GM23338 (cell line): ENCODE measurements at regions not wholly inside any gene's neighbourhood (a gene's known extent, or its start where the extent isn't known, plus 50 kb on each side); places are given as distances from the start of the nearest gene placed in this dataset.

Source experiments
- ATAC-seq: fragments of 200-7000 bp; cut with Tn5 transposase; 3 replicates; pipeline ENCODE4 v1.9.1; 2020
- DNase-seq: peaks from one replicate; pipeline ENCODE4 v3.0.0-alpha.2; 2015; ENCODE audit warnings: low spot score
- H2AFZ ChIP-seq: fragments of 200-600 bp; sonication (generic); 2 replicates; pipeline ENCODE4 v1.8.0; 2016; ENCODE audit warnings: antibody characterized with exemption, mild to moderate bottlenecking, moderate library complexity
- H3F3A ChIP-seq: fragments of 200-600 bp; sonication (generic); replicated peaks from 2 replicates; pipeline ENCODE4 v1.8.0; 2017; ENCODE audit warnings: antibody characterized with exemption, mixed run types, low read depth
- H3K27ac ChIP-seq: fragments of 200-600 bp; sonication (generic); 2 replicates; pipeline ENCODE4 v1.6.1; 2016; ENCODE audit warnings: low read depth
- H3K27me3 ChIP-seq: fragments of 200-600 bp; sonication (generic); 2 replicates; pipeline ENCODE4 v1.8.0; 2016; ENCODE audit warnings: mild to moderate bottlenecking, mixed run types, moderate library complexity; ENCODE audit not compliant: insufficient read depth
- H3K36me3 ChIP-seq: fragments of 200-600 bp; sonication (generic); 2 replicates; pipeline ENCODE4 v1.8.0; 2016; ENCODE audit warnings: mild to moderate bottlenecking; ENCODE audit not compliant: insufficient read depth
- H3K4me1 ChIP-seq: fragments of 200-600 bp; sonication (generic); 2 replicates; pipeline ENCODE4 v1.8.0; 2016; ENCODE audit warnings: mild to moderate bottlenecking, moderate library complexity; ENCODE audit not compliant: insufficient read depth
- H3K4me2 ChIP-seq: fragments of 200-600 bp; sonication (generic); 2 replicates; pipeline ENCODE4 v1.7.1; 2017; ENCODE audit warnings: mixed run types
- H3K4me3 ChIP-seq: fragments of 200-600 bp; sonication (generic); 2 replicates; pipeline ENCODE4 v1.6.1; 2016; ENCODE audit warnings: mixed run types
- H3K79me2 ChIP-seq: fragments of 200-600 bp; sonication (generic); replicated peaks from 2 replicates; pipeline ENCODE4 v1.8.0; 2017; ENCODE audit warnings: mild to moderate bottlenecking; ENCODE audit not compliant: insufficient read depth
- H3K9me2 ChIP-seq: fragments of 200-600 bp; sonication (generic); 2 replicates; pipeline ENCODE4 v1.8.0; 2017; ENCODE audit not compliant: insufficient read depth
- H4K20me1 ChIP-seq: fragments of 200-600 bp; sonication (generic); replicated peaks from 2 replicates; pipeline ENCODE4 v1.8.0; 2017; ENCODE audit warnings: mild to moderate bottlenecking; ENCODE audit not compliant: insufficient read depth
- H3K27ac Mint-ChIP-seq: 2 replicates; pipeline ENCODE4 v1.8.0; 2020; ENCODE audit warnings: inconsistent platforms, mild to moderate bottlenecking, moderate library complexity, mixed read lengths
- H3K27me3 Mint-ChIP-seq: 3 replicates; pipeline ENCODE4 v1.8.0; 2022; ENCODE audit warnings: low read depth, mild to moderate bottlenecking, moderate library complexity, mixed read lengths, inconsistent platforms; ENCODE audit not compliant: insufficient read depth, poor library complexity
- H3K36me3 Mint-ChIP-seq: 3 replicates; pipeline ENCODE4 v1.8.0; 2021; ENCODE audit warnings: low read depth, mild to moderate bottlenecking, inconsistent platforms, moderate library complexity, mixed read lengths
- H3K4me1 Mint-ChIP-seq: 3 replicates; pipeline ENCODE4 v1.8.0; 2020; ENCODE audit warnings: mild to moderate bottlenecking, inconsistent platforms, mixed read lengths
- H3K4me3 Mint-ChIP-seq: 3 replicates; pipeline ENCODE4 v1.8.0; 2021; ENCODE audit warnings: moderate library complexity, mild to moderate bottlenecking, inconsistent platforms, mixed read lengths
- H3K9me3 Mint-ChIP-seq: 3 replicates; pipeline ENCODE4 v1.8.0; 2020; ENCODE audit warnings: moderate library complexity, mild to moderate bottlenecking, inconsistent platforms, mixed read lengths
- CREB1 ChIP-seq: fragments of 250-450 bp; sonication (Bioruptor Pico); IDR thresholded peaks from 2 replicates; pipeline ENCODE4 v1.5.0; 2020; ENCODE audit warnings: low read depth, mild to moderate bottlenecking, moderate library complexity
- CTCF ChIP-seq, 2 experiments: fragments of 200-600 bp in 1 of 2; sonication (generic) in 1 of 2; conservative IDR thresholded peaks; 2 replicates each; pipeline versions ENCODE4 v1.5.1 to v1.6.1; 2016 to 2017; ENCODE audit warnings: antibody characterized with exemption in 2 of 2, low read depth in 2 of 2, mild to moderate bottlenecking in 2 of 2, moderate library complexity in 1 of 2
- ETS1 ChIP-seq: IDR thresholded peaks from 2 replicates; pipeline ENCODE4 v1.6.1; 2016; ENCODE audit warnings: antibody characterized with exemption
- NANOG ChIP-seq: IDR thresholded peaks from 2 replicates; pipeline ENCODE4 v1.6.1; 2016; ENCODE audit warnings: antibody characterized with exemption, borderline replicate concordance
- ZNF462 ChIP-seq: fragments of 250-450 bp; sonication (Bioruptor Pico); IDR thresholded peaks from 2 replicates; pipeline ENCODE4 v1.5.0; 2020; ENCODE audit warnings: mild to moderate bottlenecking, moderate library complexity

GRCh38 chrX:138487866-138488265 lies 223.7 kb downstream of the FGF13 start (continued):
- no peak for TF ChIP-seq ETS1

- no peaks in the 10 kb centered on the region for H3K79me2 ChIP-seq
- no peaks in the 10 kb centered on the region for H3K36me3 Mint-ChIP-seq
- no peaks in the 10 kb centered on the region for H3K4me1 ChIP-seq
- H4K20me1 ChIP-seq = no peaks in the 10 kb centered on the region
- no peak overlapping the region for H2AFZ ChIP-seq
- TF ChIP-seq NANOG (peak; percentile 79), CREB1 (CRISPR knock-in tag) (0 out of 2 replicates have a peak, but pooled peaks have one; percentile 11), CTCF (conservative IDR thresholded peaks at IDR 0.05; ENCODE audit: low read depth in 2 of 2) (no peak), ZNF462 (peak; percentile 50; the same call in 1 of the 2 replicates)
- H3K9me2 ChIP-seq = no peaks in the 10 kb centered on the region
- 0 out of 2 replicates have a peak overlapping the region, but pooled peaks have one; percentile 47 for H3K27ac ChIP-seq
- no peaks in the 10 kb centered on the region; the same call in 1 of the 3 replicates for H3K9me3 Mint-ChIP-seq
- H3K36me3 ChIP-seq = no peaks in the 10 kb centered on the region
- H3K4me3 Mint-ChIP-seq = no peak overlapping the region
- H3K27me3 Mint-ChIP-seq = no peaks in the 10 kb centered on the region
- H3F3A ChIP-seq = no peaks in the 10 kb centered on the region
- H3K4me2 ChIP-seq = peak overlapping the region; percentile 6; the same call in 1 of the 2 replicates
- H3K4me3 ChIP-seq = no peak overlapping the region
- peak; percentile 83 for ATAC-seq
- peaks cover 16% of the 10 kb centered on the region for H3K4me1 Mint-ChIP-seq
- H3K27me3 ChIP-seq = no peaks in the 10 kb centered on the region
- DNase-seq = peak; percentile 72
- H3K27ac Mint-ChIP-seq = peak overlapping the region; percentile 74; the same call in 1 of the 2 replicates
Observed at GRCh38 chrX:138485767-138486166, 225.8 kb downstream of the FGF13 start.
